GM12878 (cell line): ENCODE measurements at regions not wholly inside any gene's neighbourhood (a gene's known extent, or its start where the extent isn't known, plus 50 kb on each side); places are given as distances from the start of the nearest gene placed in this dataset.

Source experiments
- ATAC-seq: fragments of 200-7000 bp; cut with Tn5 transposase; 3 replicates; pipeline ENCODE4 v1.9.1; 2020; ENCODE audit warnings: mild to moderate bottlenecking, moderate library complexity
- BruUV-seq: library from RNA; stranded (reverse); fragments of 400-500 nt; replicated peaks from 2 replicates; lab custom pipeline; 2021; lab: Mats Ljungman, UMichigan
- CTCF ChIA-PET: fragments of 300-600 bp; sonication (Branson Sonifier 250); formaldehyde crosslinking; extraction: SDS; loops from one replicate; lab custom pipeline; 2021; ENCODE audit warnings: inconsistent platforms; lab: Yijun Ruan, JAX
- POLR2A ChIA-PET: fragments of 350-600 bp; formaldehyde crosslinking; extraction: SDS; loops from one replicate; lab custom pipeline; 2021; ENCODE audit warnings: inconsistent platforms; lab: Charles Lee
- RAD21 ChIA-PET: fragments of 300-600 bp; sonication (Branson Sonifier 250); formaldehyde crosslinking; loops from one replicate; lab custom pipeline; 2023; ENCODE audit warnings: antibody characterized with exemption; ENCODE audit not compliant: unreplicated experiment; lab: Charles Lee
- SMC1A ChIA-PET: fragments of 300-600 bp; sonication (Branson Sonifier 250); formaldehyde crosslinking; loops from one replicate; lab custom pipeline; 2023; ENCODE audit not compliant: unreplicated experiment, uncharacterized antibody; lab: Charles Lee
- DNase-seq: peaks from one replicate; pipeline ENCODE4 v3.0.0-alpha.2; 2011; ENCODE audit warnings: low read depth, low spot score
- FAIRE-seq: peaks from 3 replicates; lab custom pipeline; 2011; peaks lifted over from hg19 to GRCh38; lab: Jason Lieb, UNC
- H2AFZ ChIP-seq: 2 replicates; pipeline ENCODE4 v1.6.0; 2011; ENCODE audit warnings: low read depth, low read length, control low read depth; ENCODE audit not compliant: control insufficient read depth
- H3K27ac ChIP-seq: 2 replicates; pipeline ENCODE4 v1.5.1; 2011; ENCODE audit warnings: control low read depth; ENCODE audit not compliant: control insufficient read depth, insufficient read depth
- H3K27me3 ChIP-seq, 2 experiments: replicated peaks in 1 of 2; 2 replicates each; pipeline versions ENCODE4 v1.6.0 to v1.6.1; 2011; ENCODE audit warnings: low read length in 1 of 2; ENCODE audit not compliant: control insufficient read depth in 2 of 2, insufficient read depth in 2 of 2
- H3K36me3 ChIP-seq, 2 experiments: 2 replicates each; pipeline ENCODE4 v1.5.1; 2011; ENCODE audit warnings: low read length in 1 of 2; ENCODE audit not compliant: control insufficient read depth in 2 of 2, insufficient read depth in 2 of 2
- H3K4me1 ChIP-seq: 2 replicates; pipeline ENCODE4 v1.6.1; 2011; ENCODE audit warnings: mild to moderate bottlenecking, low read length, moderate library complexity, mixed read lengths; ENCODE audit not compliant: control insufficient read depth, insufficient read depth
- H3K4me2 ChIP-seq: 2 replicates; pipeline ENCODE4 v1.6.0; 2011; ENCODE audit warnings: control low read depth; ENCODE audit not compliant: control insufficient read depth, insufficient read depth
- H3K4me3 ChIP-seq: fragments of 200-600 bp; sonication (generic); 2 replicates; pipeline ENCODE4 v1.5.1; 2016
- H3K79me2 ChIP-seq: 2 replicates; pipeline ENCODE4 v1.6.0; 2011; ENCODE audit warnings: low read length; ENCODE audit not compliant: control insufficient read depth, insufficient read depth
- H3K9ac ChIP-seq: 2 replicates; pipeline ENCODE4 v1.8.0; 2011; ENCODE audit warnings: low read length, control low read depth, mixed read lengths; ENCODE audit not compliant: control insufficient read depth, insufficient read depth
- H3K9me3 ChIP-seq: replicated peaks from 3 replicates; pipeline ENCODE4 v1.5.1; 2011; ENCODE audit warnings: mild to moderate bottlenecking, low read length; ENCODE audit not compliant: control insufficient read depth, insufficient read depth
- H4K20me1 ChIP-seq: 2 replicates; pipeline ENCODE4 v1.6.0; 2011; ENCODE audit not compliant: control insufficient read depth, insufficient read depth
- CUX1 ChIP-seq: IDR thresholded peaks from 2 replicates; pipeline ENCODE4 v1.6.1; 2012; ENCODE audit warnings: improper control_type of control experiment, low read depth, low read length; ENCODE audit not compliant: insufficient replicate concordance
- E2F4 ChIP-seq: IDR thresholded peaks from 2 replicates; pipeline ENCODE4 v1.6.1; 2012; ENCODE audit warnings: low read depth, low read length, improper control_type of control experiment
- GABPA ChIP-seq: IDR thresholded peaks from 2 replicates; pipeline ENCODE4 v1.6.1; 2014; ENCODE audit warnings: antibody characterized with exemption, low read depth, mild to moderate bottlenecking, inconsistent platforms
- MYC ChIP-seq: IDR thresholded peaks from 2 replicates; pipeline ENCODE4 v1.6.1; 2011; ENCODE audit warnings: mild to moderate bottlenecking, low read length, moderate library complexity, inconsistent platforms; ENCODE audit not compliant: insufficient read depth, insufficient replicate concordance, insufficient read length, severe bottlenecking
- WGBS: methylation state at CpG from one replicate; pipeline ENCODE4 v1.1.6; 2016; ENCODE audit warnings: low lambda C conversion rate; ENCODE audit not compliant: insufficient replicate concordance, insufficient coverage; ENCODE audit errors: missing lambda C conversion rate; 5-methylcytosine and 5-hydroxymethylcytosine counted together
- in situ Hi-C: fragments of 300-500 bp; cut with MboI; formaldehyde crosslinking; loops from 9 replicates; pipeline ENCODE4 v1.14.3; 2018; ENCODE audit warnings: mixed read lengths
- intact Hi-C: fragments of 100-400 bp; cut with micrococcal nuclease; formaldehyde crosslinking; loops from one replicate; pipeline ENCODE4 v1.14.2; 2022; ENCODE audit not compliant: unreplicated experiment

GRCh38 chr3:1594940-1595339 is 502.1 kb downstream of the CNTN6 start (continued):
- no peak for TF ChIP-seq CUX1

- no peak overlapping the region for H3K9ac ChIP-seq
- RAD21 ChIA-PET = no interaction called here
- no peak overlapping the region for H3K4me2 ChIP-seq
- H4K20me1 ChIP-seq = no peaks in the 10 kb centered on the region
- H3K36me3 ChIP-seq = no peaks in the 10 kb centered on the region
- 35% methylated on average over 8 of the region's 8 CpGs for WGBS
- BruUV-seq = no TSS peak
- H3K27me3 ChIP-seq = no peaks in the 10 kb centered on the region
- no peak for FAIRE-seq
- no peak overlapping the region for H2AFZ ChIP-seq
- no peak for DNase-seq
- H3K4me1 ChIP-seq = no peaks in the 10 kb centered on the region
- H3K4me3 ChIP-seq = no peak overlapping the region
- ATAC-seq = no peak
- no peaks in the 10 kb centered on the region for H3K9me3 ChIP-seq
- in situ Hi-C loops = no loop called here
- POLR2A ChIA-PET = no interaction called here
- SMC1A ChIA-PET = no interaction called here
- H3K27ac ChIP-seq = no peak overlapping the region
- CTCF ChIA-PET = no interaction called here
- no peak for TF ChIP-seq MYC
- TF ChIP-seq GABPA = no peak
- no peak for TF ChIP-seq E2F4
- no peaks in the 10 kb centered on the region for H3K79me2 ChIP-seq
- intact Hi-C loops = no loop called here
Measured at GRCh38 chr3:1600206-1600605, 498.5 kb upstream of the CNTN4 start.
